Fibroblast of the aortic adventitia (primary cell): ENCODE measurements at regions not wholly inside any gene's neighbourhood (a gene's known extent, or its start where the extent isn't known, plus 50 kb on each side); places are given as distances from the start of the nearest gene placed in this dataset.

Source experiments
- DNase-seq: peaks from one replicate; pipeline ENCODE4 v3.0.0-alpha.2; 2010; ENCODE audit warnings: low read depth
- H3K4me3 ChIP-seq: 2 replicates; pipeline ENCODE4 v1.5.1; 2011; ENCODE audit warnings: low read depth, mild to moderate bottlenecking, control low read depth, low read length, moderate library complexity
- CTCF ChIP-seq: IDR thresholded peaks from 2 replicates; pipeline ENCODE4 v1.5.1; 2011; ENCODE audit warnings: mild to moderate bottlenecking, low read length, control low read depth, inconsistent platforms; ENCODE audit not compliant: insufficient read depth

DNA sequence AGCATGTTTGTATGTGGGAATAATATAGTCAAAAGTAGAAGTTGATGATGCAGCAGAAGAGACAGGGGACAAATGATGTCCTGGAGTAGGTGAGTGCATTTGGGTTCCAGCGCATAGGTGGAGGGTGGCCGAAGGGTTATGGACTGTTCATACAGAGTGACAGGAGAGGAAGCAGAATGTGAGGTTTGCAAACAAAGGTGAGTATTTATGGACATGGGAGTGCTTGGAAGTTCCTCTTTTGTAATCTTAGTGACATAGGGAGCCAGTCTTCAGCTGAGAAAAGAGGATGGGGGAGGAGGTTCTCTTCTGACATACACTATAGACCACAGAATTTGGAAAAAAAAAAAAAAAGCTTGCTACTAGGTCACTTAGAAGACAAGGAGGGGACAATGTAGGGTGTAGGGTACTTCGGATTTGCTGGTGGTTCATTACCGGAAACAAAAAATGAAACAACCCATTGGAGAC, 331.6 kb downstream of the DLEU7 start:
- no peak for TF ChIP-seq CTCF
- no peak overlapping the region for H3K4me3 ChIP-seq
- no peak for DNase-seq

GRCh38 chr13:50512474-50513299, 330.8 kb downstream of the DLEU7 start:
- peak; percentile 66 for DNase-seq
- TF ChIP-seq CTCF: no peak
- H3K4me3 ChIP-seq: peak overlapping the region; percentile 25

DNA sequence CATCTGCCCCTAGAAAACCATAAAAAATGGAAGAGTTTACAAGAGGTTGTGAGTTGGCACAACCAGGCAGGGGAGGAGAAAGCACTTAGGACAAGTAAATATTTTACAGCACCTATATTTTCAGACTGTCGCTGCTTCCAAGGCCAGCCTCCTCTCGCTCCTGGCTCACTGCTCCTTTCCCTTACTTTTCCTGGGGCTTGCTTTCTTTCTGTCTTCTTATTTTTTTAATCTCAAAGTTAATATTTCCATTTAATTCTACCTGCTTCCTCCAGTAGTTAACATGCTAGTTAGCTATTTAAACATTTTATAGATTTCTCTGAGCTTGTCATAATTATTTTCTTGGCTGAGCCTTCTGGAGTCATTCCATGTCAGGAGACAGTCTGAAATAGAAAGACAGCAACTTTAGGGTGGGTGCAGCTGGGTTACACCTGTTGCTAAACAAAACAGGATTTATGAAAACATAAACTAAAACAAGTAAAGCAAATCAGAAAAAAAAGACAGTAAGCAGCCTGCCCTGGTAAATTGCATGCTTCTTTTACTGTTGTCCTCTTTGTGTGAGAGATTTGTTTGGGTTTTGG, 330.1 kb downstream of the DLEU7 start:
- no peak overlapping the region for H3K4me3 ChIP-seq
- DNase-seq: no peak
- no peak for TF ChIP-seq CTCF

DNA sequence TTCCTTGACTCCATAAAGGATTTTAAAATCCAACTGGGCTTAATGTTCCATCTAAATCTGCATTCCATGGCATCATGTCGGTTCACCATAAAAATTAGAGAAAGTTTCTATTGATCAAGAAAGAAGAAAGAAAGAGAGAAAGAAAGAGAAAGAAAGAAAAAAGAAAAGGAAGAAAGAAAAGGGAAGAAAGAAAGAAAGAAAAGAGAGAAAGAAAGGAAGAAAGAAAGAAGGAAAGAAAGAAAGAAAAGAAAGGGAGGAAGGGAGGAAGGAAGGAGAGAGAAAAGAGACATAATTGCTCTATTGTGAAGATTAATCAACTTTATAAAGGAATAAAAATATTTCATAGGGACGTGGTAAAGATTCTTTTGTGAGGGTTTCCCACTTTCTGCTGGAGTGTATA, 329.2 kb downstream of the DLEU7 start:
- no peak for TF ChIP-seq CTCF
- H3K4me3 ChIP-seq: no peak overlapping the region
- no peak for DNase-seq

DNA sequence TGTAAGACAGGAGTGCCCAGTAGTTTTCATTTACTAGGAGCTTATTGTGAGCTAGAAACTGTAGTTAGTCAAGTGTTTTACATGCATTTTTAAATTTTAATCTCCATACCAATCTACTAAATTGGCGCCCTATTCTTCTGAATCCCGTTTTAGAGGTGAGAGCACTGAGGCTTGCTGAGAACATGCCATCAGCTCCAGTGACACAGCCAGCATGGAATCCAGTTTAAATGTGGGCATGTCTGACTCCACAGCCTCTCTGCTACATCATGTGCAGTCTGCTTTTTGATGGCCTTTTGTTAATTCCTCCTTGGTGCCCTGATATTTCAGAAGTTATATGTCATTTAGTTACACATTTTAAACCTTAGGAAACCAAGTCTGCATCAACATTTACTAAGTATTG, 325.4 kb downstream of the DLEU7 start:
- no peak for TF ChIP-seq CTCF
- H3K4me3 ChIP-seq: no peak overlapping the region
- DNase-seq: no peak

- H3K4me3 ChIP-seq: no peak overlapping the region
- DNase-seq: no peak
- TF ChIP-seq CTCF: no peak
These were observed 324.7 kb downstream of the DLEU7 start for GRCh38 chr13:50518781-50519201.
